ENCODE measurements at regions not wholly inside any gene's neighbourhood (a gene's known extent, or its start where the extent isn't known, plus 50 kb on each side); places are given as distances from the start of the nearest gene placed in this dataset.
A peak's percentile ranks its signal among the peaks of the same experiment; 100 is the strongest.

- no peaks in the 10 kb centered on the region for H3K27me3 ChIP-seq
- peak in 1 of 2 donors; percentile 37 for DNase-seq (ENCODE audit: low read depth in 1 of 2, low spot score in 1 of 2)
- no peak overlapping the region for H3K27ac ChIP-seq
- no peak for TF ChIP-seq CTCF (IDR thresholded peaks at IDR 0.05; ENCODE audit: low read depth, low read length)
- H3K4me1 ChIP-seq (ENCODE audit: low read depth): no peaks in the 10 kb centered on the region
- no peaks in the 10 kb centered on the region for H3K36me3 ChIP-seq
- no peaks in the 10 kb centered on the region for H3K9me3 ChIP-seq (ENCODE audit: low read depth)
- H3K4me3 ChIP-seq: no peak overlapping the region
These were observed 499.1 kb upstream of the MPDZ start for GRCh38 chr9:13778631-13779030.

GRCh38 chr9:13770956-13771355, 491.5 kb upstream of the MPDZ start:
- no peak for TF ChIP-seq CTCF (IDR thresholded peaks at IDR 0.05; ENCODE audit: low read depth, low read length)
- H3K9me3 ChIP-seq (ENCODE audit: low read depth): no peaks in the 10 kb centered on the region
- no peaks in the 10 kb centered on the region for H3K4me1 ChIP-seq (ENCODE audit: low read depth)
- H3K27me3 ChIP-seq: no peaks in the 10 kb centered on the region
- H3K4me3 ChIP-seq: no peak overlapping the region
- no peak overlapping the region for H3K27ac ChIP-seq
- no peaks in the 10 kb centered on the region for H3K36me3 ChIP-seq
- DNase-seq (ENCODE audit: low read depth in 1 of 2, low spot score in 1 of 2): no peak

GRCh38 chr9:13769641-13770040, 490.1 kb upstream of the MPDZ start:
- no peak for TF ChIP-seq CTCF (IDR thresholded peaks at IDR 0.05; ENCODE audit: low read depth, low read length)
- no peak overlapping the region for H3K27ac ChIP-seq
- no peaks in the 10 kb centered on the region for H3K9me3 ChIP-seq (ENCODE audit: low read depth)
- no peaks in the 10 kb centered on the region for H3K27me3 ChIP-seq
- H3K4me1 ChIP-seq (ENCODE audit: low read depth): no peaks in the 10 kb centered on the region
- no peaks in the 10 kb centered on the region for H3K36me3 ChIP-seq
- no peak for DNase-seq (ENCODE audit: low read depth in 1 of 2, low spot score in 1 of 2)
- H3K4me3 ChIP-seq: no peak overlapping the region

GRCh38 chr9:13769006-13769405, 489.5 kb upstream of the MPDZ start:
- H3K27me3 ChIP-seq: no peaks in the 10 kb centered on the region
- no peak overlapping the region for H3K4me3 ChIP-seq
- TF ChIP-seq CTCF (IDR thresholded peaks at IDR 0.05; ENCODE audit: low read depth, low read length): no peak
- no peaks in the 10 kb centered on the region for H3K4me1 ChIP-seq (ENCODE audit: low read depth)
- H3K27ac ChIP-seq: no peak overlapping the region
- no peaks in the 10 kb centered on the region for H3K36me3 ChIP-seq
- no peaks in the 10 kb centered on the region for H3K9me3 ChIP-seq (ENCODE audit: low read depth)
- no peak for DNase-seq (ENCODE audit: low read depth in 1 of 2, low spot score in 1 of 2)

- Histone ChIP-seq H3K36me3 (no peaks in the 10 kb centered on the region), H3K27ac (no peak overlapping the region), H3K4me3 (no peak overlapping the region), H3K27me3 (no peaks in the 10 kb centered on the region), H3K4me1 (ENCODE audit: low read depth) (no peaks in the 10 kb centered on the region), H3K9me3 (ENCODE audit: low read depth) (no peaks in the 10 kb centered on the region)
- no peak for TF ChIP-seq CTCF (IDR thresholded peaks at IDR 0.05; ENCODE audit: low read depth, low read length)
- DNase-seq (ENCODE audit: low read depth in 1 of 2, low spot score in 1 of 2): no peak
These were observed 482.7 kb upstream of the MPDZ start for GRCh38 chr9:13762209-13762608.

GRCh38 chr9:13759551-13759950, 480.1 kb upstream of the MPDZ start:
- no peaks in the 10 kb centered on the region for H3K36me3 ChIP-seq
- no peaks in the 10 kb centered on the region for H3K27me3 ChIP-seq
- no peak for DNase-seq (ENCODE audit: low read depth in 1 of 2, low spot score in 1 of 2)
- H3K27ac ChIP-seq: no peak overlapping the region
- no peak for TF ChIP-seq CTCF (IDR thresholded peaks at IDR 0.05; ENCODE audit: low read depth, low read length)
- H3K4me3 ChIP-seq: no peak overlapping the region
- no peaks in the 10 kb centered on the region for H3K4me1 ChIP-seq (ENCODE audit: low read depth)
- no peaks in the 10 kb centered on the region for H3K9me3 ChIP-seq (ENCODE audit: low read depth)
